SU-DHL-6 (cell line): ENCODE measurements at regions not wholly inside any gene's neighbourhood (a gene's known extent, or its start where the extent isn't known, plus 50 kb on each side); places are given as distances from the start of the nearest gene placed in this dataset.

Source experiments
- H2AFZ ChIP-seq: fragments of 200-600 bp; sonication (generic); 2 replicates; pipeline ENCODE4 v1.6.1; 2014; ENCODE audit warnings: low read depth, mild to moderate bottlenecking, moderate library complexity, mixed read lengths, antibody characterized with exemption, low read length; ENCODE audit not compliant: severe bottlenecking
- H3F3A ChIP-seq: fragments of 200-600 bp; shearing (Covaris generic); 2 replicates; pipeline ENCODE4 v1.6.0; 2016; ENCODE audit warnings: antibody characterized with exemption, mild to moderate bottlenecking; ENCODE audit not compliant: insufficient read depth
- H3K27ac ChIP-seq: fragments of 200-600 bp; sonication (generic); 2 replicates; pipeline ENCODE4 v1.5.1; 2016; ENCODE audit warnings: low read depth, mild to moderate bottlenecking, low read length, moderate library complexity, mixed read lengths
- H3K27me3 ChIP-seq: fragments of 200-600 bp; sonication (generic), shearing (Covaris generic); 2 replicates; pipeline ENCODE4 v1.6.0; 2014; ENCODE audit warnings: mild to moderate bottlenecking, low read length
- H3K36me3 ChIP-seq: fragments of 200-600 bp; sonication (generic); 2 replicates; pipeline ENCODE4 v1.6.1; 2014; ENCODE audit warnings: mild to moderate bottlenecking, low read length, mixed read lengths
- H3K4me2 ChIP-seq: fragments of 300-600, 200-600 bp; shearing (Covaris generic), sonication (generic); 2 replicates; pipeline ENCODE4 v1.6.0; 2014; ENCODE audit warnings: low read length, low read depth, mild to moderate bottlenecking; ENCODE audit not compliant: poor library complexity, severe bottlenecking
- H3K4me3 ChIP-seq: fragments of 200-600 bp; sonication (generic); 2 replicates; pipeline ENCODE4 v1.5.1; 2014; ENCODE audit warnings: antibody characterized with exemption, low read length, mild to moderate bottlenecking, mixed read lengths; ENCODE audit not compliant: insufficient read depth, poor library complexity, severe bottlenecking
- H3K79me2 ChIP-seq: fragments of 200-600 bp; sonication (generic); 2 replicates; pipeline ENCODE4 v1.6.1; 2014; ENCODE audit warnings: mild to moderate bottlenecking, low read length, moderate library complexity; ENCODE audit not compliant: insufficient read depth
- H3K9ac ChIP-seq: fragments of 200-600 bp; sonication (generic); 2 replicates; pipeline ENCODE4 v1.7.0; 2014; ENCODE audit warnings: mild to moderate bottlenecking, low read length
- H3K9me2 ChIP-seq: fragments of 200-600 bp; sonication (generic); replicated peaks from 2 replicates; pipeline ENCODE4 v1.6.1; 2014; ENCODE audit warnings: low read length; ENCODE audit not compliant: insufficient read depth
- H3K9me3 ChIP-seq: fragments of 200-600 bp; sonication (generic); 2 replicates; pipeline ENCODE4 v1.6.1; 2014; ENCODE audit warnings: low read length, mixed read lengths; ENCODE audit not compliant: insufficient read depth
- H4K20me1 ChIP-seq: fragments of 200-600 bp; sonication (generic); 2 replicates; pipeline ENCODE4 v1.6.1; 2014; ENCODE audit warnings: low read depth, mild to moderate bottlenecking, antibody characterized with exemption, low read length, moderate library complexity, mixed read lengths
- CTCF ChIP-seq: fragments of 200-600 bp; sonication (generic); IDR thresholded peaks from one replicate; pipeline ENCODE4 v1.5.1; 2017; ENCODE audit warnings: antibody characterized with exemption, mild to moderate bottlenecking, low read length, moderate library complexity; ENCODE audit not compliant: insufficient read depth, poor library complexity, severe bottlenecking
- EZH2phosphoT487 ChIP-seq: fragments of 200-600 bp; sonication (generic), shearing (Covaris generic); conservative IDR thresholded peaks from 2 replicates; pipeline ENCODE4 v1.6.1; 2018; ENCODE audit warnings: mild to moderate bottlenecking, antibody characterized with exemption, low read length, moderate library complexity, mixed read lengths

GRCh38 chr2:42922790-42923579, 130.6 kb upstream of the HAAO start:
- Histone ChIP-seq H3F3A (no peaks in the 10 kb centered on the region), H3K36me3 (no peaks in the 10 kb centered on the region), H3K79me2 (no peaks in the 10 kb centered on the region), H3K9me3 (no peaks in the 10 kb centered on the region), H3K4me2 (no peak overlapping the region), H3K9me2 (no peaks in the 10 kb centered on the region), H3K27ac (no peak overlapping the region), H3K9ac (no peak overlapping the region), H4K20me1 (no peaks in the 10 kb centered on the region), H3K4me3 (no peak overlapping the region), H3K27me3 (no peaks in the 10 kb centered on the region), H2AFZ (no peak overlapping the region)
- TF ChIP-seq CTCF (no peak), EZH2phosphoT487 (no peak)

DNA sequence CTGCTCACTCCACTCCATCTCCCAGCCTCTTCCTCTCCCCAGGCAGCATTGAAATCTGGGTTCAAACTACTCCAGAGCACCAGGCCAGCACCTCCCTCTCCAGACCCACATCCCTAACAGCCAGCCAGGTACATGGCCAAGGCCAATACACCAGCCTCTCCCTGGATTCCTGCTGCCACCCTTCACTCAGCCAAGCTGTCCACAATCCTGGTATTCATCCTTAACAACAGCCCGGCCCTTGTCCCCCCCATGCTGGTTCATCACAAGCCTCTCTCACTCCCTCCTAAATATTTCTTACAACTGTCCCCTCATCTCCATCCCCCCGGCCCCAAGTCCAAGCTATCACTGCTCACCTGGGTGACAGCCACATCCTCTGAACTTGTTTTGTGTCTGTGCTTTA, 129.9 kb upstream of the HAAO start:
- no peaks in the 10 kb centered on the region for H3K27me3 ChIP-seq
- H3K9ac ChIP-seq, result no peak overlapping the region
- no peak overlapping the region for H3K27ac ChIP-seq
- H3K9me2 ChIP-seq, result no peaks in the 10 kb centered on the region
- no peaks in the 10 kb centered on the region for H3K9me3 ChIP-seq
- H3K4me2 ChIP-seq, result no peak overlapping the region
- H3K4me3 ChIP-seq, result no peak overlapping the region
- no peak overlapping the region for H2AFZ ChIP-seq
- TF ChIP-seq CTCF (no peak), EZH2phosphoT487 (no peak)
- H3F3A ChIP-seq, result no peaks in the 10 kb centered on the region
- no peaks in the 10 kb centered on the region for H3K79me2 ChIP-seq
- H4K20me1 ChIP-seq, result no peaks in the 10 kb centered on the region
- no peaks in the 10 kb centered on the region for H3K36me3 ChIP-seq

DNA sequence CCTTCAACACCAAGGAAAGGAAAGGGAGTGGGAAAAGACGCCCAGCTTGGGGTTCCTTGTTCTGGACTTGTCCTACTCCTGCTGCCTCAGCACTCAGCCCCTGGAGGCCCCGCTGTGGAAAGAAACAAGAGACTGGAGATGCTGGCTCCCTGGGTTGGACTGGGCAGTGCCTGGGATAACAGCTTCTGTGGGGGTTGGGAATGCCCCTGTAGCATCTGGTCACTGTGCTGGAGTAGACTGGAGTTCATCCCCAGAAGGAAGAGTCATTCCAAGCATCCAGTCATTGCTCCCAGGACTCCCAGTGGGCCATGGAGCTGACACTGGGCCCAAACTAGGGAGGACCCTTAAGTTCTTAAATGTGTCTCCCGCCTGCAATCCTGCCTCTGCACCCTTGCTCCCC, 129.3 kb upstream of the HAAO start:
- no peaks in the 10 kb centered on the region for H4K20me1 ChIP-seq
- no peaks in the 10 kb centered on the region for H3K9me2 ChIP-seq
- H3K36me3 ChIP-seq, result no peaks in the 10 kb centered on the region
- H3K4me3 ChIP-seq, result no peak overlapping the region
- no peaks in the 10 kb centered on the region for H3K27me3 ChIP-seq
- no peaks in the 10 kb centered on the region for H3K9me3 ChIP-seq
- no peaks in the 10 kb centered on the region for H3F3A ChIP-seq
- H3K27ac ChIP-seq, result no peak overlapping the region
- no peak overlapping the region for H3K4me2 ChIP-seq
- no peak for TF ChIP-seq CTCF
- TF ChIP-seq EZH2phosphoT487, result no peak
- no peak overlapping the region for H2AFZ ChIP-seq
- no peaks in the 10 kb centered on the region for H3K79me2 ChIP-seq
- H3K9ac ChIP-seq, result no peak overlapping the region
